ENCODE measurements at regions not wholly inside any gene's neighbourhood (a gene's known extent, or its start where the extent isn't known, plus 50 kb on each side); places are given as distances from the start of the nearest gene placed in this dataset.
A peak's percentile ranks its signal among the peaks of the same experiment; 100 is the strongest.
"Not testable (repeated sequence)": the region's sequence is repeated elsewhere in the genome, so short reads cannot be mapped to it uniquely, and the experiment has no call there.

GRCh38 chr9:90169490-90169889, 473.1 kb downstream of the DIRAS2 start:
- TF ChIP-seq GATA1 (IDR thresholded peaks at IDR 0.05; ENCODE audit: low read depth, low read length) (no peak), POLR2A (IDR thresholded peaks at IDR 0.05; ENCODE audit: low read length) (no peak)

GRCh38 chr9:90173935-90174334, 468.7 kb downstream of the DIRAS2 start:
- not testable (repeated sequence) for DNase-seq

More at GRCh38 chr9:90169490-90169889, 473.1 kb downstream of the DIRAS2 start:
- no peak for DNase-seq

GRCh38 chr9:90174346-90174745, 468.3 kb downstream of the DIRAS2 start:
- DNase-seq: not testable (repeated sequence)

GRCh38 chr9:90175257-90175656, 467.4 kb downstream of the DIRAS2 start:
- no peak for DNase-seq
- no peak for TF ChIP-seq POLR2A (IDR thresholded peaks at IDR 0.05; ENCODE audit: low read length)
- no peak for TF ChIP-seq GATA1 (IDR thresholded peaks at IDR 0.05; ENCODE audit: low read depth, low read length)

- TF ChIP-seq GATA1 (IDR thresholded peaks at IDR 0.05; ENCODE audit: low read depth, low read length): no peak
- no peak for TF ChIP-seq POLR2A (IDR thresholded peaks at IDR 0.05; ENCODE audit: low read length)
- DNase-seq: no peak
Measured at GRCh38 chr9:90175865-90176264, 466.8 kb downstream of the DIRAS2 start.

- DNase-seq: no peak
- TF ChIP-seq GATA1 (IDR thresholded peaks at IDR 0.05; ENCODE audit: low read depth, low read length) (no peak), POLR2A (IDR thresholded peaks at IDR 0.05; ENCODE audit: low read length) (no peak)
Measured at GRCh38 chr9:90176901-90177300, 465.7 kb downstream of the DIRAS2 start.

GRCh38 chr9:90180381-90180780, 462.2 kb downstream of the DIRAS2 start:
- TF ChIP-seq POLR2A (IDR thresholded peaks at IDR 0.05; ENCODE audit: low read length): no peak
- no peak for TF ChIP-seq GATA1 (IDR thresholded peaks at IDR 0.05; ENCODE audit: low read depth, low read length)
- no peak for DNase-seq

GRCh38 chr9:90188656-90189055, 454.0 kb downstream of the DIRAS2 start:
- TF ChIP-seq POLR2A (IDR thresholded peaks at IDR 0.05; ENCODE audit: low read length) (no peak), GATA1 (IDR thresholded peaks at IDR 0.05; ENCODE audit: low read depth, low read length) (no peak)
- no peak for DNase-seq

- no peak for DNase-seq
- TF ChIP-seq GATA1 (IDR thresholded peaks at IDR 0.05; ENCODE audit: low read depth, low read length) (no peak), POLR2A (IDR thresholded peaks at IDR 0.05; ENCODE audit: low read length) (no peak)
Measured at GRCh38 chr9:90189306-90189705, 453.3 kb downstream of the DIRAS2 start.

- not testable (repeated sequence) for DNase-seq
Measured at GRCh38 chr9:90192465-90192864, 450.2 kb downstream of the DIRAS2 start.

- no peak for DNase-seq
- TF ChIP-seq GATA1 (IDR thresholded peaks at IDR 0.05; ENCODE audit: low read depth, low read length): no peak
- no peak for TF ChIP-seq POLR2A (IDR thresholded peaks at IDR 0.05; ENCODE audit: low read length)
Measured at GRCh38 chr9:90198956-90199355, 443.7 kb downstream of the DIRAS2 start.

- TF ChIP-seq GATA1 (IDR thresholded peaks at IDR 0.05; ENCODE audit: low read depth, low read length) (no peak), POLR2A (IDR thresholded peaks at IDR 0.05; ENCODE audit: low read length) (no peak)
- no peak for DNase-seq
Measured at GRCh38 chr9:90201766-90202165, 440.9 kb downstream of the DIRAS2 start.

GRCh38 chr9:90204128-90204831, 438.3 kb downstream of the DIRAS2 start:
- TF ChIP-seq POLR2A (IDR thresholded peaks at IDR 0.05; ENCODE audit: low read length): no peak
- no peak for TF ChIP-seq GATA1 (IDR thresholded peaks at IDR 0.05; ENCODE audit: low read depth, low read length)
- DNase-seq: no peak

GRCh38 chr9:90213045-90213444, 429.6 kb downstream of the DIRAS2 start:
- not testable (repeated sequence) for DNase-seq

GRCh38 chr9:90219548-90220118, 423.0 kb downstream of the DIRAS2 start:
- peak; percentile 6 to 31 for DNase-seq

GRCh38 chr9:90221899-90222298, 420.7 kb downstream of the DIRAS2 start:
- DNase-seq: not testable (repeated sequence)

More at GRCh38 chr9:90219548-90220118, 423.0 kb downstream of the DIRAS2 start:
- TF ChIP-seq POLR2A (IDR thresholded peaks at IDR 0.05; ENCODE audit: low read length): no peak
- TF ChIP-seq GATA1 (IDR thresholded peaks at IDR 0.05; ENCODE audit: low read depth, low read length): no peak

GRCh38 chr9:90226839-90227338, 415.7 kb downstream of the DIRAS2 start:
- peak; percentile 7 to 43 for DNase-seq

- DNase-seq: not testable (repeated sequence)
Measured at GRCh38 chr9:90233081-90233480, 409.5 kb downstream of the DIRAS2 start.
